HCT116 (cell line): ENCODE measurements at regions not wholly inside any gene's neighbourhood (a gene's known extent, or its start where the extent isn't known, plus 50 kb on each side); places are given as distances from the start of the nearest gene placed in this dataset.
"Not testable (repeated sequence)": the region's sequence is repeated elsewhere in the genome, so short reads cannot be mapped to it uniquely, and the experiment has no call there.

Source experiments
- ATAC-seq: fragments of 200-7000 bp; cut with Tn5 transposase; 2 replicates; pipeline ENCODE4 v1.9.1; 2020; ENCODE audit warnings: mild to moderate bottlenecking, moderate library complexity
- BruUV-seq: library from RNA; stranded (reverse); fragments of 400-500 nt; replicated peaks from 2 replicates; lab custom pipeline; 2021; lab: Mats Ljungman, UMichigan
- CTCF ChIA-PET: fragments of 300-600 bp; sonication (Branson Sonifier 250); formaldehyde crosslinking; loops from one replicate; lab custom pipeline; 2021; ENCODE audit warnings: antibody characterized with exemption; lab: Charles Lee
- POLR2A ChIA-PET: fragments of 300-600, 350-600 bp; sonication (Branson Sonifier 250); formaldehyde crosslinking; loops from one replicate; lab custom pipeline; 2021; ENCODE audit warnings: antibody characterized with exemption; lab: Charles Lee
- RAD21 ChIA-PET, 2 experiments: fragments of 300-600 bp; sonication (Branson Sonifier 250); formaldehyde crosslinking; loops; one replicate each; lab custom pipeline; 2023; ENCODE audit warnings: low total read pairs in 2 of 2; ENCODE audit not compliant: uncharacterized antibody in 2 of 2, unreplicated experiment in 2 of 2, low non-redundant PET in 1 of 2; lab: Charles Lee
- DNase-seq: peaks from one replicate; pipeline ENCODE4 v3.0.0-alpha.2; 2010; ENCODE audit warnings: low read depth, low spot score
- H2AFZ ChIP-seq: fragments of 200-600 bp; shearing (Covaris generic), sonication (generic); 2 replicates; pipeline ENCODE4 v1.6.1; 2017; ENCODE audit warnings: low read depth, mixed run types, mixed read lengths, antibody characterized with exemption, low read length; ENCODE audit not compliant: poor library complexity, severe bottlenecking
- H3K27ac ChIP-seq: 2 replicates; pipeline ENCODE4 v1.5.1; 2012; ENCODE audit warnings: low read depth, low read length
- H3K27me3 ChIP-seq: fragments of 200-600 bp; sonication (generic); 2 replicates; pipeline ENCODE4 v1.6.1; 2016; ENCODE audit warnings: mixed run types, low read length, mixed read lengths; ENCODE audit not compliant: insufficient read depth
- H3K36me3 ChIP-seq, 2 experiments: fragments of 200-500 bp in 1 of 2; fragments of 200-600 bp in 1 of 2; sonication (Bioruptor generic) in 1 of 2; sonication (generic) in 1 of 2; 2 replicates each; pipeline versions ENCODE4 v1.5.1 to v1.6.1; 2014 to 2016; ENCODE audit warnings: low read length in 2 of 2, inconsistent platforms in 1 of 2, mixed read lengths in 1 of 2, mixed run types in 1 of 2; ENCODE audit not compliant: insufficient read depth in 2 of 2, control insufficient read depth in 1 of 2
- H3K4me1 ChIP-seq, 2 experiments: fragments of 200-600 bp in 1 of 2; sonication (generic) in 1 of 2; 2 replicates each; pipeline versions ENCODE4 v1.5.1 to v1.6.1; 2012 to 2017; ENCODE audit warnings: low read length in 2 of 2, inconsistent platforms in 1 of 2, mild to moderate bottlenecking in 1 of 2, mixed read lengths in 1 of 2, mixed run types in 1 of 2, moderate library complexity in 1 of 2; ENCODE audit not compliant: insufficient read depth in 2 of 2, control insufficient read depth in 1 of 2
- H3K4me2 ChIP-seq: fragments of 200-600 bp; sonication (generic); 2 replicates; pipeline ENCODE4 v1.6.1; 2017; ENCODE audit warnings: mixed run types, low read length, mixed read lengths
- H3K4me3 ChIP-seq, 2 experiments: fragments of 200-600 bp in 1 of 2; sonication (generic) in 1 of 2; replicated peaks in 1 of 2; 2 replicates each; pipeline ENCODE4 v1.5.1; 2011 to 2016; ENCODE audit warnings: low read length in 2 of 2, control low read depth in 1 of 2, low read depth in 1 of 2, mild to moderate bottlenecking in 1 of 2, mixed read lengths in 1 of 2, mixed run types in 1 of 2
- H3K79me2 ChIP-seq: fragments of 200-600 bp; sonication (generic); 2 replicates; pipeline ENCODE4 v1.6.1; 2017; ENCODE audit warnings: mild to moderate bottlenecking, mixed run types, low read length, moderate library complexity, mixed read lengths; ENCODE audit not compliant: insufficient read depth
- H3K9ac ChIP-seq: fragments of 200-600 bp; sonication (generic); 2 replicates; pipeline ENCODE4 v1.6.1; 2016; ENCODE audit warnings: low read length, mixed read lengths
- H3K9me2 ChIP-seq: fragments of 200-600 bp; sonication (generic), shearing (Covaris generic); 2 replicates; pipeline ENCODE4 v1.6.1; 2017; ENCODE audit warnings: mixed run types, mild to moderate bottlenecking, moderate library complexity; ENCODE audit not compliant: insufficient read depth
- H3K9me3 ChIP-seq, 2 experiments: fragments of 200-500 bp in 1 of 2; fragments of 200-600 bp in 1 of 2; sonication (Bioruptor generic) in 1 of 2; sonication (generic) in 1 of 2; 2 replicates each; pipeline ENCODE4 v1.6.1; 2014 to 2017; ENCODE audit warnings: low read length in 2 of 2, mixed read lengths in 2 of 2, inconsistent platforms in 1 of 2, low read depth in 1 of 2, mild to moderate bottlenecking in 1 of 2, mixed run types in 1 of 2, moderate library complexity in 1 of 2; ENCODE audit not compliant: control insufficient read depth in 1 of 2, insufficient read depth in 1 of 2
- H4K20me1 ChIP-seq: fragments of 200-600 bp; sonication (generic), shearing (Covaris generic); 2 replicates; pipeline ENCODE4 v1.6.1; 2017; ENCODE audit warnings: mixed run types, mild to moderate bottlenecking, moderate library complexity; ENCODE audit not compliant: insufficient read depth
- ATF3 ChIP-seq: IDR thresholded peaks from 2 replicates; pipeline ENCODE4 v1.6.1; 2012
- CTCF ChIP-seq, 3 experiments: fragments of 200-600 bp in 1 of 3; sonication (generic) in 1 of 3; IDR thresholded peaks in 2 of 3; conservative IDR thresholded peaks in 1 of 3; 2 replicates each; pipeline ENCODE4 v1.5.1; 2012 to 2017; ENCODE audit warnings: low read depth in 2 of 3, low read length in 2 of 3, antibody characterized with exemption in 1 of 3, borderline replicate concordance in 1 of 3, control low read depth in 1 of 3, mild to moderate bottlenecking in 1 of 3, mixed read lengths in 1 of 3, mixed run types in 1 of 3, moderate library complexity in 1 of 3; ENCODE audit not compliant: insufficient read depth in 1 of 3
- ELF1 ChIP-seq: IDR thresholded peaks from 2 replicates; pipeline ENCODE4 v1.6.1; 2012; ENCODE audit warnings: low read depth, borderline replicate concordance
- JUND ChIP-seq: IDR thresholded peaks from 2 replicates; pipeline ENCODE4 v1.6.1; 2012
- POLR2AphosphoS5 ChIP-seq: IDR thresholded peaks from 2 replicates; pipeline ENCODE4 v1.6.1; 2011; ENCODE audit warnings: mild to moderate bottlenecking, low read depth, low read length, moderate library complexity
- SIN3A ChIP-seq: IDR thresholded peaks from 2 replicates; pipeline ENCODE4 v1.6.1; 2012; ENCODE audit warnings: low read depth
- YY1 ChIP-seq: IDR thresholded peaks from 2 replicates; pipeline ENCODE4 v1.6.1; 2011; ENCODE audit warnings: low read length, low read depth, moderate library complexity, mild to moderate bottlenecking; ENCODE audit not compliant: insufficient replicate concordance; ENCODE audit errors: extremely low read depth
- ZBTB33 ChIP-seq: IDR thresholded peaks from 2 replicates; pipeline ENCODE4 v1.6.1; 2011; ENCODE audit warnings: mild to moderate bottlenecking, low read length, moderate library complexity; ENCODE audit not compliant: insufficient replicate concordance; ENCODE audit errors: extremely low read depth
- ZNF274 ChIP-seq: fragments of 200-500 bp; sonication (Bioruptor generic); IDR thresholded peaks from 2 replicates; pipeline ENCODE4 v1.6.1; 2014; ENCODE audit warnings: mild to moderate bottlenecking, low read depth, low read length, inconsistent platforms
- intact Hi-C: fragments of 100-400 bp; cut with micrococcal nuclease; formaldehyde crosslinking; loops from 2 replicates; pipeline ENCODE4 v1.10.0; 2022

- RAD21 ChIA-PET = not testable (repeated sequence)
Measured at GRCh38 chr18:14301255-14301654, 169.0 kb upstream of the ZNF519 start.

GRCh38 chr18:14295081-14295480, 162.8 kb upstream of the ZNF519 start:
- H4K20me1 ChIP-seq, intact Hi-C loops, DNase-seq: not testable (repeated sequence)

More at GRCh38 chr18:14301255-14301654, 169.0 kb upstream of the ZNF519 start:
- H3K27ac ChIP-seq, H3K9ac ChIP-seq, DNase-seq, H3K9me2 ChIP-seq, BruUV-seq, H3K4me3 ChIP-seq, H3K4me2 ChIP-seq, H2AFZ ChIP-seq, H3K27me3 ChIP-seq, CTCF ChIA-PET, intact Hi-C loops, ATAC-seq, POLR2A ChIA-PET, H4K20me1 ChIP-seq, H3K4me1 ChIP-seq, H3K9me3 ChIP-seq, H3K79me2 ChIP-seq, H3K36me3 ChIP-seq: not testable (repeated sequence)

GRCh38 chr18:14285053-14285452, 152.8 kb upstream of the ZNF519 start:
- no peak for ATAC-seq
- ChIA-PET RAD21 (no interaction called here), CTCF (no interaction called here), POLR2A (no interaction called here)
- no peak for DNase-seq
- H3K79me2 ChIP-seq = no peaks in the 10 kb centered on the region
- intact Hi-C loops = no loop called here
- no peak for TF ChIP-seq ZNF274
- no peak for TF ChIP-seq ATF3
- TF ChIP-seq JUND = no peak
- no peak for TF ChIP-seq CTCF (IDR thresholded peaks at IDR 0.05 in 2 of 3, conservative IDR thresholded peaks at IDR 0.05 in 1 of 3; ENCODE audit: borderline replicate concordance in 1 of 3, insufficient read depth in 1 of 3, low read depth in 2 of 3, low read length in 2 of 3)
- no peak for TF ChIP-seq YY1
- TF ChIP-seq ELF1 = no peak
- TF ChIP-seq SIN3A = no peak
- no peak for TF ChIP-seq POLR2AphosphoS5
- no peak for TF ChIP-seq ZBTB33
- no peak overlapping the region for H3K9ac ChIP-seq
- no peaks in the 10 kb centered on the region for H3K27me3 ChIP-seq
- no peaks in the 10 kb centered on the region for H3K9me3 ChIP-seq
- H3K27ac ChIP-seq = no peak overlapping the region
- H3K9me2 ChIP-seq = no peaks in the 10 kb centered on the region
- no peaks in the 10 kb centered on the region for H3K4me1 ChIP-seq
- no peak overlapping the region for H2AFZ ChIP-seq
- H3K4me2 ChIP-seq = no peak overlapping the region
- H3K36me3 ChIP-seq = no peaks in the 10 kb centered on the region
- H3K4me3 ChIP-seq = no peak overlapping the region
- BruUV-seq = no TSS peak
- H4K20me1 ChIP-seq = no peaks in the 10 kb centered on the region

More at GRCh38 chr18:14295081-14295480, 162.8 kb upstream of the ZNF519 start:
- H3K9me3 ChIP-seq, H2AFZ ChIP-seq, H3K27me3 ChIP-seq, BruUV-seq, POLR2A ChIA-PET, CTCF ChIA-PET, H3K36me3 ChIP-seq, H3K4me2 ChIP-seq, H3K4me1 ChIP-seq, RAD21 ChIA-PET, H3K79me2 ChIP-seq, H3K9me2 ChIP-seq, H3K27ac ChIP-seq, ATAC-seq, H3K4me3 ChIP-seq, H3K9ac ChIP-seq: not testable (repeated sequence)
